ENCODE measurements at regions not wholly inside any gene's neighbourhood (a gene's known extent, or its start where the extent isn't known, plus 50 kb on each side); places are given as distances from the start of the nearest gene placed in this dataset.

DNA sequence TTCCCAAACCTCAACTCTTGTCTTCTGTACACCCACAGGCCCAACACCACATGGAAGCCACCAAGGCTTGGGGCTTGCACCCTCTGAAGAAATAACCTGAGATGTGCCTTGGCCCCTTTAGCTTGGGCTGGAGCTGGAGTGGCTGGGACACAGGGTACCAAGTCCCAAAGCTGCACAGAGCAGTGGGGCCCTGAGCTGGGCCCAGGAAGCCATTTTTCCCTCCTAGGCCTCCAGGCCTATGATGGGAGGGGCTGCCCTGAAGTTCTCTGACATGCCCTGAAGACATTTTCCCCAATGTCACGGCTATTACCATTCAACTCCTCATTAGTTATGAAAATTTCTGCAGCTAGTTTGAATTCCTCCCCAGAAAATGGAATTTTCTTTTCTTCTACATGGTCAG, 163.2 kb upstream of the ARID1B start:
- TF ChIP-seq, protein P1, sequence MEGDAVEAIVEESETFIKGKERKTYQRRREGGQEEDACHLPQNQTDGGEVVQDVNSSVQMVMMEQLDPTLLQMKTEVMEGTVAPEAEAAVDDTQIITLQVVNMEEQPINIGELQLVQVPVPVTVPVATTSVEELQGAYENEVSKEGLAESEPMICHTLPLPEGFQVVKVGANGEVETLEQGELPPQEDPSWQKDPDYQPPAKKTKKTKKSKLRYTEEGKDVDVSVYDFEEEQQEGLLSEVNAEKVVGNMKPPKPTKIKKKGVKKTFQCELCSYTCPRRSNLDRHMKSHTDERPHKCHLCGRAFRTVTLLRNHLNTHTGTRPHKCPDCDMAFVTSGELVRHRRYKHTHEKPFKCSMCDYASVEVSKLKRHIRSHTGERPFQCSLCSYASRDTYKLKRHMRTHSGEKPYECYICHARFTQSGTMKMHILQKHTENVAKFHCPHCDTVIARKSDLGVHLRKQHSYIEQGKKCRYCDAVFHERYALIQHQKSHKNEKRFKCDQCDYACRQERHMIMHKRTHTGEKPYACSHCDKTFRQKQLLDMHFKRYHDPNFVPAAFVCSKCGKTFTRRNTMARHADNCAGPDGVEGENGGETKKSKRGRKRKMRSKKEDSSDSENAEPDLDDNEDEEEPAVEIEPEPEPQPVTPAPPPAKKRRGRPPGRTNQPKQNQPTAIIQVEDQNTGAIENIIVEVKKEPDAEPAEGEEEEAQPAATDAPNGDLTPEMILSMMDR (conservative IDR thresholded peaks at IDR 0.05; ENCODE audit: low read depth in 2 of 2) = no peak
- no peak for TF ChIP-seq CREB1 (CRISPR knock-in tag; IDR thresholded peaks at IDR 0.05; ENCODE audit: low read depth)

All from GM23338 (cell line).